Natural killer cell (primary cell): ENCODE measurements at regions not wholly inside any gene's neighbourhood (a gene's known extent, or its start where the extent isn't known, plus 50 kb on each side); places are given as distances from the start of the nearest gene placed in this dataset.

Source experiments
- ATAC-seq, 3 donors: fragments of 150-1000 bp in 2 of 3; fragments of 200-7000 bp in 1 of 3; cut with Tn5 transposase; 1 replicate in 1 of 3; 2 replicates in 2 of 3; pipeline ENCODE4 v1.10.0; 2021; ENCODE audit warnings: mild to moderate bottlenecking in 2 of 3, moderate library complexity in 2 of 3
- DNase-seq, 2 donors: peaks; one replicate each; pipeline versions ENCODE4 v3.0.0 to v3.0.0-alpha.2; 2013 to 2021; ENCODE audit warnings: mixed read lengths in 1 of 2
- H3K27ac ChIP-seq: one replicate; pipeline ENCODE4 v1.5.1; 2013; ENCODE audit warnings: mild to moderate bottlenecking, low read length
- H3K27me3 ChIP-seq: one replicate; pipeline ENCODE4 v1.6.1; 2013; ENCODE audit warnings: low read length; ENCODE audit not compliant: control insufficient read depth, insufficient read depth
- H3K36me3 ChIP-seq: one replicate; pipeline ENCODE4 v1.6.1; 2013; ENCODE audit warnings: low read length; ENCODE audit not compliant: control insufficient read depth, insufficient read depth
- H3K4me1 ChIP-seq: one replicate; pipeline ENCODE4 v1.6.1; 2013; ENCODE audit warnings: low read length; ENCODE audit not compliant: control insufficient read depth, insufficient read depth
- H3K4me3 ChIP-seq: one replicate; pipeline ENCODE4 v1.5.1; 2013; ENCODE audit warnings: low read length
- H3K9me3 ChIP-seq: one replicate; pipeline ENCODE4 v1.6.1; 2013; ENCODE audit warnings: low read length; ENCODE audit not compliant: control insufficient read depth, insufficient read depth
- H3K27ac Mint-ChIP-seq, 2 donors: one replicate each; pipeline ENCODE4 v1.8.0; 2022; ENCODE audit warnings: mild to moderate bottlenecking in 2 of 2, mixed read lengths in 2 of 2, moderate library complexity in 1 of 2
- H3K27me3 Mint-ChIP-seq, 2 donors: one replicate each; pipeline ENCODE4 v1.8.0; 2022; ENCODE audit warnings: low read depth in 2 of 2, mixed read lengths in 2 of 2
- H3K36me3 Mint-ChIP-seq: one replicate; pipeline ENCODE4 v1.8.0; 2022; ENCODE audit warnings: mixed read lengths
- H3K4me1 Mint-ChIP-seq, 2 donors: one replicate each; pipeline ENCODE4 v1.8.0; 2022; ENCODE audit warnings: mixed read lengths in 2 of 2
- H3K4me3 Mint-ChIP-seq: one replicate; pipeline ENCODE4 v1.8.0; 2022; ENCODE audit warnings: mild to moderate bottlenecking, moderate library complexity, mixed read lengths
- H3K9me3 Mint-ChIP-seq, 2 donors: one replicate each; pipeline ENCODE4 v1.8.0; 2022; ENCODE audit warnings: mixed read lengths in 2 of 2
- CTCF ChIP-seq: fragments of 200-600 bp; IDR thresholded peaks from one replicate; pipeline ENCODE4 v1.8.0; 2022; ENCODE audit warnings: antibody characterized with exemption
- WGBS: methylation state at CpG from one replicate; pipeline ENCODE4 v1.1.7; 2013; ENCODE audit warnings: missing lambda C conversion rate; ENCODE audit not compliant: insufficient coverage; 5-methylcytosine and 5-hydroxymethylcytosine counted together
- intact Hi-C: fragments of 100-400 bp; cut with micrococcal nuclease; formaldehyde crosslinking; loops from one replicate; pipeline ENCODE4 v1.14.2; 2022

GRCh38 chr16:86059253-86060171, 160.6 kb downstream of the IRF8 start:
- 94% methylated on average over 15 of the region's 15 CpGs for WGBS
- Histone ChIP-seq H3K36me3 (no peaks in the 10 kb centered on the region), H3K27ac (no peak overlapping the region), H3K27me3 (no peaks in the 10 kb centered on the region), H3K9me3 (no peaks in the 10 kb centered on the region), H3K4me1 (no peaks in the 10 kb centered on the region), H3K4me3 (no peak overlapping the region)
- no peak overlapping the region for H3K4me3 Mint-ChIP-seq
- no peaks in the 10 kb centered on the region for H3K36me3 Mint-ChIP-seq
- no peaks in the 10 kb centered on the region for H3K9me3 Mint-ChIP-seq
- H3K27ac Mint-ChIP-seq, result no peak overlapping the region
- ATAC-seq (no peak), DNase-seq (no peak)
- H3K4me1 Mint-ChIP-seq, result no peaks in the 10 kb centered on the region
- H3K27me3 Mint-ChIP-seq, result peaks cover 2 to 32% of the 10 kb centered on the region in 2 donors
- intact Hi-C loops, result no loop called here
- TF ChIP-seq CTCF, result no peak

- H3K9me3 ChIP-seq, result no peaks in the 10 kb centered on the region
- Mint-ChIP-seq H3K27me3 (peaks cover under 1 to 21% of the 10 kb centered on the region in 2 donors), H3K4me1 (no peaks in the 10 kb centered on the region), H3K27ac (no peak overlapping the region), H3K9me3 (no peaks in the 10 kb centered on the region), H3K36me3 (no peaks in the 10 kb centered on the region), H3K4me3 (no peak overlapping the region)
- DNase-seq, result no peak
- intact Hi-C loops, result no loop called here
- H3K4me3 ChIP-seq, result no peak overlapping the region
- H3K36me3 ChIP-seq, result no peaks in the 10 kb centered on the region
- TF ChIP-seq CTCF, result no peak
- H3K4me1 ChIP-seq, result no peaks in the 10 kb centered on the region
- H3K27me3 ChIP-seq, result no peaks in the 10 kb centered on the region
- 82% methylated on average over 28 of the region's 28 CpGs for WGBS
- H3K27ac ChIP-seq, result no peak overlapping the region
- no peak for ATAC-seq
Observed at GRCh38 chr16:86060381-86061317, 161.7 kb downstream of the IRF8 start.

GRCh38 chr16:86061318-86061695, 162.3 kb downstream of the IRF8 start:
- Mint-ChIP-seq H3K27ac (no peak overlapping the region), H3K4me1 (no peaks in the 10 kb centered on the region), H3K9me3 (no peaks in the 10 kb centered on the region), H3K27me3 (peaks cover 4 to 18% of the 10 kb centered on the region in 2 donors), H3K4me3 (no peak overlapping the region), H3K36me3 (no peaks in the 10 kb centered on the region)
- Histone ChIP-seq H3K27ac (no peak overlapping the region), H3K4me1 (no peaks in the 10 kb centered on the region), H3K36me3 (no peaks in the 10 kb centered on the region), H3K27me3 (no peaks in the 10 kb centered on the region), H3K4me3 (no peak overlapping the region), H3K9me3 (no peaks in the 10 kb centered on the region)
- intact Hi-C loops, result no loop called here
- ATAC-seq (no peak), DNase-seq (no peak)
- TF ChIP-seq CTCF, result no peak
- WGBS, result 54% methylated on average over 11 of the region's 11 CpGs
